Epithelial cell of esophagus (primary cell): ENCODE measurements at regions not wholly inside any gene's neighbourhood (a gene's known extent, or its start where the extent isn't known, plus 50 kb on each side); places are given as distances from the start of the nearest gene placed in this dataset.

Experiments
- DNase-seq: peaks from one replicate; pipeline ENCODE4 v3.0.0; 2010; ENCODE audit warnings: low read depth
- H3K4me3 ChIP-seq: 2 replicates; pipeline ENCODE4 v1.5.1; 2011; ENCODE audit warnings: mild to moderate bottlenecking, low read length, control low read depth
- CTCF ChIP-seq: IDR thresholded peaks from 2 replicates; pipeline ENCODE4 v1.5.1; 2011; ENCODE audit warnings: low read depth, mild to moderate bottlenecking, low read length, control low read depth, inconsistent platforms; ENCODE audit not compliant: insufficient read depth; ENCODE audit errors: missing control alignments

GRCh38 chr5:79871364-79872120 is 119.5 kb downstream of the MTX3 start:
- no peak for DNase-seq
- no peak overlapping the region for H3K4me3 ChIP-seq
- no peak for TF ChIP-seq CTCF

GRCh38 chr5:79868163-79868670 is 122.8 kb downstream of the MTX3 start:
- no peak overlapping the region for H3K4me3 ChIP-seq
- no peak for DNase-seq
- TF ChIP-seq CTCF = no peak

- no peak overlapping the region for H3K4me3 ChIP-seq
- TF ChIP-seq CTCF = no peak
- DNase-seq = no peak
These were observed 125.5 kb downstream of the MTX3 start for GRCh38 chr5:79865579-79865978.

- no peak for DNase-seq
- TF ChIP-seq CTCF = no peak
- no peak overlapping the region for H3K4me3 ChIP-seq
These were observed 126.7 kb downstream of the MTX3 start for GRCh38 chr5:79864364-79864763.

GRCh38 chr5:79859588-79859987 is 131.5 kb downstream of the MTX3 start:
- no peak overlapping the region for H3K4me3 ChIP-seq
- DNase-seq = no peak
- no peak for TF ChIP-seq CTCF

- TF ChIP-seq CTCF = no peak
- no peak overlapping the region for H3K4me3 ChIP-seq
- no peak for DNase-seq
These were observed 132.7 kb downstream of the MTX3 start for GRCh38 chr5:79858410-79858723.
